ENCODE measurements at regions not wholly inside any gene's neighbourhood (a gene's known extent, or its start where the extent isn't known, plus 50 kb on each side); places are given as distances from the start of the nearest gene placed in this dataset.

- no peaks in the 10 kb centered on the region for H3K27me3 Mint-ChIP-seq (ENCODE audit: low read depth in 3 of 3)
- H3K4me1 ChIP-seq (ENCODE audit: control insufficient read depth in 1 of 2, insufficient read depth in 2 of 2, low read length in 2 of 2): no peaks in the 10 kb centered on the region
- H2AFZ ChIP-seq (ENCODE audit: insufficient read depth, low read depth, low read length, poor library complexity, severe bottlenecking): no peak overlapping the region
- no peak for TF ChIP-seq CTCF (IDR thresholded peaks at IDR 0.05)
- no peak overlapping the region for H3K4me3 Mint-ChIP-seq
- DNase-seq: no peak
- H3K9me3 ChIP-seq (replicated peaks in 1 of 2; ENCODE audit: control insufficient read depth in 1 of 2, insufficient read depth in 1 of 2, low read length in 2 of 2): peaks cover 5 to 7% of the 10 kb centered on the region in 2 donors
- no peaks in the 10 kb centered on the region for H3K36me3 Mint-ChIP-seq
- H3K27ac ChIP-seq (ENCODE audit: low read depth in 1 of 2, low read length in 2 of 2): no peak overlapping the region
- no peak overlapping the region for H3K4me2 ChIP-seq (replicated peaks; ENCODE audit: extremely low read depth, low read length, poor library complexity, severe bottlenecking)
- no peaks in the 10 kb centered on the region for H3K79me2 ChIP-seq (ENCODE audit: insufficient read depth, low read length)
- H3K4me1 Mint-ChIP-seq: no peaks in the 10 kb centered on the region
- no peak overlapping the region for H3K9ac ChIP-seq (ENCODE audit: insufficient read depth, low read length, poor library complexity, severe bottlenecking)
- WGBS (ENCODE audit: insufficient coverage): no CpG with 5 or more reads among the region's 2 CpGs
- no peaks in the 10 kb centered on the region for H3K36me3 ChIP-seq (replicated peaks in 1 of 2; ENCODE audit: control insufficient read depth in 1 of 2, insufficient read depth in 2 of 2, low read length in 2 of 2)
- no peak overlapping the region for H3K4me3 ChIP-seq (replicated peaks in 1 of 3; ENCODE audit: low read depth in 2 of 3, low read length in 3 of 3)
- H3K27ac Mint-ChIP-seq: no peak overlapping the region
- peaks cover 0 to 8% (median 2%) of the 10 kb centered on the region in 7 donors for H3K9me3 Mint-ChIP-seq
- intact Hi-C loops (cut with micrococcal nuclease): no loop called here
- no peaks in the 10 kb centered on the region for H4K20me1 ChIP-seq (ENCODE audit: insufficient read depth, low read length)
- H3K27me3 ChIP-seq (ENCODE audit: control insufficient read depth in 2 of 2, insufficient read depth in 2 of 2, low read length in 2 of 2): no peaks in the 10 kb centered on the region
Measured at GRCh38 chr7:8871716-8872115, 438.3 kb downstream of the NXPH1 start.

- intact Hi-C loops (cut with micrococcal nuclease): no loop called here
- H3K4me2 ChIP-seq (replicated peaks; ENCODE audit: extremely low read depth, low read length, poor library complexity, severe bottlenecking): no peak overlapping the region
- H3K79me2 ChIP-seq (ENCODE audit: insufficient read depth, low read length): no peaks in the 10 kb centered on the region
- no peaks in the 10 kb centered on the region for H3K27me3 Mint-ChIP-seq (ENCODE audit: low read depth in 3 of 3)
- H3K4me1 ChIP-seq (ENCODE audit: control insufficient read depth in 1 of 2, insufficient read depth in 2 of 2, low read length in 2 of 2): no peaks in the 10 kb centered on the region
- H3K4me3 ChIP-seq (replicated peaks in 1 of 3; ENCODE audit: low read depth in 2 of 3, low read length in 3 of 3): no peak overlapping the region
- H2AFZ ChIP-seq (ENCODE audit: insufficient read depth, low read depth, low read length, poor library complexity, severe bottlenecking): no peak overlapping the region
- H3K4me1 Mint-ChIP-seq: no peaks in the 10 kb centered on the region
- H3K27ac ChIP-seq (ENCODE audit: low read depth in 1 of 2, low read length in 2 of 2): no peak overlapping the region
- no peaks in the 10 kb centered on the region for H3K27me3 ChIP-seq (ENCODE audit: control insufficient read depth in 2 of 2, insufficient read depth in 2 of 2, low read length in 2 of 2)
- no peak overlapping the region for H3K9ac ChIP-seq (ENCODE audit: insufficient read depth, low read length, poor library complexity, severe bottlenecking)
- WGBS (ENCODE audit: insufficient coverage): 95% methylated on average over 2 of the region's 2 CpGs
- H3K9me3 Mint-ChIP-seq: peaks cover 2 to 7% (median 6%) of the 10 kb centered on the region in 7 donors
- H3K36me3 Mint-ChIP-seq: no peaks in the 10 kb centered on the region
- no peak for DNase-seq
- no peaks in the 10 kb centered on the region for H4K20me1 ChIP-seq (ENCODE audit: insufficient read depth, low read length)
- no peak overlapping the region for H3K4me3 Mint-ChIP-seq
- no peaks in the 10 kb centered on the region for H3K36me3 ChIP-seq (replicated peaks in 1 of 2; ENCODE audit: control insufficient read depth in 1 of 2, insufficient read depth in 2 of 2, low read length in 2 of 2)
- H3K9me3 ChIP-seq (replicated peaks in 1 of 2; ENCODE audit: control insufficient read depth in 1 of 2, insufficient read depth in 1 of 2, low read length in 2 of 2): peaks cover 0 to 6% of the 10 kb centered on the region in 2 donors
- H3K27ac Mint-ChIP-seq: no peak overlapping the region
- TF ChIP-seq CTCF (IDR thresholded peaks at IDR 0.05): no peak
Measured at GRCh38 chr7:8881916-8882315, 448.5 kb downstream of the NXPH1 start.
